C1 segment of cervical spinal cord (tissue), 14 donors: ENCODE measurements at regions not wholly inside any gene's neighbourhood (a gene's known extent, or its start where the extent isn't known, plus 50 kb on each side); places are given as distances from the start of the nearest gene placed in this dataset.
"Not testable (repeated sequence)": the region's sequence is repeated elsewhere in the genome, so short reads cannot be mapped to it uniquely, and the experiment has no call there.

ENCODE experiments used
- DNase-seq, 14 donors: peaks; one replicate each; lab custom pipeline; 2025; lab: John Stamatoyannopoulos, UW

DNA sequence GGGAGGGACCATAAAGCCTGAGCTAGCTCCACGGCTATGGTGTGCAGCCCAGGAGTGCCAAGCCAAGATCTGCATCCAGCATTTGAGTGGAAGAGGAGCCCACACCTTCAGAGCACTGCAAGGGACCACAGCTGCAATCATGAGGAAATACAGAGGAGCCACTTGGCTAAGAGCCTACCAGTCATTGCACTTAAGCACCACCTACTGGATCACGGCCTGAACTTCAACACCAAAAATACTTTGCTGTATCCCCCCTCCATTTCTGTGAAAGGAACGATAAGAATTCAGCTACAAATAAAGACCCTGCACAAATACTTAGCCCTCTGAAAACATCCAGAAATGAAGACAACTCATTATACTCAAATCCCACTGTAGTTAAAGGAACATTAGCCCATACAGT lies 545.3 kb downstream of the TSN start:
- no peak for DNase-seq

DNA sequence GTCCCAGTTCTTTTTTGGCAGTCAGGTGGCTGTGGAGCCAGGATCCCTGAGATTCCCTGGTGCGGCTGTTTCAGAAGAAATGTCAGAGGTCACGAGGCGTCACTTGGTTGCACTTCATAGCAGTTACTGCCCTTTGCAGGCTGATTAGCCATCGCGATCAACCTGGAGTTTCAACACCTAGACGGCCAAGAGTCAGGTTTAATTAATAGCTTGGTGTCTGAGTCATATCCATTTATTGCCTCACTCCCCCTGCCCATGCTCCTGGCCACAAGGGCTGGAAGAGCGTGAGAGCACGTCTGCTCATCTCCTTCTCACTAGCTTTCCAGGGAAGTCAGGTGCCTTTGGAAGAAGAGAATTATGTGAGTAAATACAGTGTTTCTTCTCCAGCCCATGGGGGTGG lies 552.3 kb downstream of the TSN start:
- DNase-seq, result no peak

DNA sequence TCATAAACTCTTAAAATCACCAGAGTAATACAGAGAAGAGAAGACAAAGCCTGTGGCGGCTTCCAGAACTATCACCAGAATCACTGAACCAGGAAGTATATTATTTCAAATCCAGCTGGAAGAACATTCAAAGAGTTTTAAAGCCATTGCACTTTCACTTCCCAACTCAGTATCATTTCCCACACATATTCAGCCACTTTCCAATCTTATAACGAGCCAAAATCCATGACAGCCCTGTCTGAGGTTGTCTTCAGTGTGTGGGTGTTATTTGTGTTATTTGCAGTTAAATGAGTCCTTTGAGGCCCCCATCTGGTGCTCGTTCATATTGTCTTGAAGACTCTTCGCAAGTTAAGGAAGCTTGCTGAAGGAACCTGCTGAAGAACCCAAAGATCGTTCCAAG lies 559.9 kb downstream of the TSN start:
- no peak for DNase-seq

DNA sequence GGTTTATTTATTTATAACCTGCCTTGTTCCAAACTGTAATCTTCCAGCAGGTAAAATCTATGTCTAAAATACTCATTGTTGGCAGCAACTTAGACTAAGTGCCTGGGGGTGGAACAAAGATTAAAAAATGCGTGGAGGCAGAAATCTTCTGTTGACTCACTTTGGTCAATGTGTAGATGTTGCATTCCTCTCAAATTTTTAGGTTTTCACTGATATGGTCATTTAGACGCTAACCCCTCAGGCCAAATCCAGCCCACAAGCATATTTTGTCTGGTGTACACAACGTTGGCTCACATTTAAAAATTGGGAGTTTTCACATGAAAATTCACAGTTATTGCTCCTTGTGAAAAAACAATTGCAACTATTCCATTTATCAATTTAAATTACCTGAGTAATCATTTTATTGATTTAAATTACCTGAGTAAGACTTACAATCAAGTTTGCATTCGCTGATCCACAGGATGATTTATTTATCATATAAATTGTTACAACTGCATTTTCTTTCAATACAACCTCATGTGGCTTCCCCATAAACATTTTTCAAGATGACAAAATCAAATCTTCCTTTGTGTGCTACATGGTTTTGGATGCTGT lies 564.2 kb downstream of the TSN start:
- DNase-seq, result no peak

DNA sequence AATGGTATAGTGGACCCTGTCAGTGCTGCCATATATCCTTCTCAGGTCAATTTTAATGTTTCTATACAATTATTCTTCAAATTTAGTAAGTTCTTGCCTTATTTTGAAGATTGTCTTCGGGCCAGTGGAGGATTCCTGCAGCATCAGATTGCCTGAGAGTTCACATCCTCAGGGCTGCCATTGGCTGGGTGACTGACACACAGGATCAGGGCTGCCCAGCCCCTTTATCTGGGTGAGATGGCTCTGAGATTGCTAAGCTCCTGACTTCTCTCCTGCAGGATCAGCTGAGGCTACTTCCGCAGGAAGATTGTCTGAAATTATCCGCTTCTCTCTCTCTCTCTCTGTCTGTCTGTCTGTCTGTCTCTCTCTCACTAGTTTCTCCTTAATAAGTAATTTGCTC lies 567.4 kb downstream of the TSN start:
- DNase-seq, result no peak

DNA sequence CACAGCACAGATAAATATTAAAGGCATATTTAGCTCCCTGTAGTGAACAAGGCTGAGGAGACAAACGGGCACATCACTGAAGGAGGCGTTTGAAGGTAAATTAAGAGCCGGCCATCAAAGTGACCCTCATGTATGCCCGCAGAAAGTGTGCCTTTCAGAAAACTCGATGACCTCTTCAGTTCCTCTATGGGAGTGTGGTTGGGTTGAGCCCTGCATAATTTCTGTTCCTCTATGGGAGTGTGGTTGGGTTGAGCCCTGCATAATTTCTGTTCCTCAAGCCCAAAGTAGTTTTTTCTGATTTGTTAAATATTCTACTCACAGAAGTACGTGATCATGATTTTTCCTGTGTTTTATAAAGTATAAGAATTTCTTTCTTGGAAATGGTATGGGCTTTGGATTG lies 568.5 kb downstream of the TSN start:
- DNase-seq, result no peak

DNA sequence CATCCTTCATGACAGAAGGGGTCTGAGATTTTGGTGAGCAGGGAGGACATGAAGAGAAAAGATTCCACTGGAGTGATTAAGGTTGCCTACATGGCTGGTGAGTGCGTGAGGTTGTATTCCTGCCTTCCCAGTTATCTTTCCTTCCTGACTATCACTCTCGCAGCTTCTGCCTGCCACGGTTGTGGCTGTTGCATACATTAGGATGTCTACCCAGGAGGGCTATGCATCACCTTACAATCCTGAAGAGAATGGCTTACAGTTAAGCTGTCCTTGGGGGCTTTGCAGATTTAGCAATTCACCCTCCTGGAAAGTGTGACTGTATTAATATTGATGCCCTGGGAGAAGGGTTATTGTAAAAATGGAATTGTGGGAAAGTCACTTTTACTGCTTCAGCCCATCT lies 571.0 kb downstream of the TSN start:
- DNase-seq, result no peak

DNA sequence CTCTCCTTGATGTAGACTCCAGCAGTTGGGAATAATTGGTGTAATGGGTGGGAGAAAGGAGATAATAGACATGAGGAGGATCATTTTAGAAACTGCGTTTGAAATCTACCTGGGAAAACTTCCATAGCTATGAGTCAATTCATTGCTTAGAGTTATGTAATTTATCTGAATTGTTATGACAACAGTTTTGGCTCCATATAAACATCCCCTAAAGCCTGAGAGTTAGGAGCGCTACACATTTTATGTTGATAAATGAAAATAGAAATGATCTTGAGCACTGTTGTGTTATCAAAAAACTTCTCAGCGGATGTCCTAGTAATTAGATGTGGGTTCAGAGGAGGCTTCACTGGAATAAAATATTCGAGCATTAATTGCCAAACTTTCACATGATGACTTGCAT lies 573.4 kb downstream of the TSN start:
- no peak for DNase-seq

DNA sequence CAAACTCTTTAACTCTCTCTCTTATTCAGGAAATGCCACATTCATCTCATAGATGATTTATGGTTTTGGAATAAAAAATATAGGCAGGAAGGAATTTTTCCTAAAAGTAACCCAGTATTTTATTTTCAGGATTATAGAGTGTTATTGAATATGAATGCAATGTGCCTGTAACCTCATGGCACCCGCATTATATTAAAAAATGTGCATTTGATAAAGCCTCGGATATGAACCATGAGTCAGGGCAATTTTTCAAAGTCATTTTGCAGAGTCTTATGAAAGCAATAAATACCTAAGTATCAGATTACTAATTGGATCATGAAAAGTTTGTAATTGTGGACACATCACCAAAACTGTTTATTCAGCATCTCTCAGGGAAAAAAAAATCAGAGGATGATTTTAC lies 573.8 kb downstream of the TSN start:
- DNase-seq, result no peak

DNA sequence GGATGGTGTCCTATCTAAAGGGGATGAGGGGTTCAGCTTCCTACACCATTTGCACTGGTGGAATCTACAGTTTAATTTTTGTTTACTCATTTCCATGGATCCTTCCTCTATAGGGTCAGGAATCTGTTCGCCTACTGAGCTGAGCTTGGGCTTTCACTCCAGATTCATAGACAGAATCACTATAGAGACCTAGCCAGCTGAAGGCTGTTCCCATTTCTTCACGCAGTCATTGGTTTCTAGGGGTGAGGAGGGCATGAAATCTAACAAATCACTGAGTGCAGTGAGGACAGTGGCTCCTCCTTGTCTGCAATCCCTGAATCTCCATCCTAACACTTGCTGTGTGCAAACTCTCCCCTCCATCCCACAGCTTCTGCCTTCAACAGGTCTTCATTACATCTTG lies 578.5 kb downstream of the TSN start:
- DNase-seq, result no peak

DNA sequence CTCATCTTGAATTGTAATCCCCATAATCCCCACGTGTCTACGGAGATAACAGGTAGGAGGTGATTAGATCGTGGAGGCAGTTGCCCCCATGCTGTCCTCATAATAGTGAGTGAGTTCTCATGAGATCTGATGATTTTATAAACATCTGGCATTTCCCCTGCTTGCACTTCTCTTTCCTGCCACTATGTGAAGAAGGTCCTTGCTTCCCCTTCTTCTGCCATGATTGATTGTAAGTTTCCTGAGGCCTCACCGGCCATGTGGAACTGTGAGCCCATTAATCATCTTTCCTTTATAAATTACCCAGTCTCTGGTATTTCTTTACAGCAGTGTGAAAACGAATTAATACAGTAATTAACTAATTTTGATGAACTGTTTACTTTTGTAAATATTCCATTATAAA lies 582.5 kb downstream of the TSN start:
- DNase-seq, result no peak

DNA sequence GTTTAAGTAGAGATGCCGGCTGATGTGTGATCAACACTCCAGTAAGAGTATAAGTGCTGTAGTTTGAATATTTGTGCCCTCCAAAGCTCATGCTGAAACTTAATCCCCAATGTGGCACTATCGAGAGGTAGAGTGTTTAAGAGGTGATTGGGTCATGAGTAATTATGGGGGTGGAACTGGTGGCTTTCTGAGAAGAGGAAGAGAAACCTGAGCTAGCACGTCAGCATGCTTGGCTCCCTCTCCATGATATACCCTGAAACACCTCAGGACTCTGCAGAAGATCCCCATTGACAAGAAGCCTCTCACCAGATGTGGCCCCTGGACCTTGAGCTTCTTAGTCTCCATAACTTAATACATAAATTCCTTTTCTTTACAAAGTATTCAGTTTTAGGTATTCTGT lies 584.8 kb downstream of the TSN start:
- no peak for DNase-seq

DNA sequence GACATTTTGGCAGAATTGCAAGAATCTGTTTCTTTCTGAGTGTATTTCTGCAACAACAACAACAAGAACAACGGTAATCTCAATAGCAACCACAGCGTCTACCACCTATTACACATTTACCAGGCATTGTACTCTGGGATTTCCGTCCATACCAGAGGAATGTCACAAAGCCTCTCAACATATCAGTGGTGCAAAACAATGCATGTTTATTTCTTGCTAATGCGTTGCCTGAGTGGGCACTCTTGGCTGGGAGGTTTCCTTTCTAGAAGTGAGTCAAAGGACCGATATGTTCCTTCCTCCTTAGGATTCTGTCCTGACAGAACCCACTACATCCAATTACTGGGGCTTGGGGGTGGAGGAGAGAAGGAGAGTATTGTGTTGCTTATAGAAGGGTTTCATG lies 585.6 kb downstream of the TSN start:
- no peak for DNase-seq

DNA sequence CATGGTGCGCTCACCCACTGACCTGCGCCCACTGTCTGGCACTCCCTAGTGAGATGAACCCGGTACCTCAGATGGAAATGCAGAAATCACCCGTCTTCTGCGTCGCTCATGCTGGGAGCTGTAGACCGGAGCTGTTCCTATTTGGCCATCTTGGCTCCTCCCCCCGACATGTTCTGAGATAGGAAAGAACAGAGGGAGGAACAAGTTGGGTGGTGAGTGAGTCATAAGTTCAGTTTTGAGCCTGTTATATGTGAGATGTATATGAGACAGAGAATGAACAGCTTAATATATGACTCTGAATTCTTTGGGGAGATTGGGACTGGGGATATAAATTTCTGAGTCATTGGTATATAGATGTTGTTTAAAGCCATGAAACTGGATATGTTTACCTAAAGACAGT lies 596.7 kb downstream of the TSN start:
- DNase-seq, result not testable (repeated sequence)

DNA sequence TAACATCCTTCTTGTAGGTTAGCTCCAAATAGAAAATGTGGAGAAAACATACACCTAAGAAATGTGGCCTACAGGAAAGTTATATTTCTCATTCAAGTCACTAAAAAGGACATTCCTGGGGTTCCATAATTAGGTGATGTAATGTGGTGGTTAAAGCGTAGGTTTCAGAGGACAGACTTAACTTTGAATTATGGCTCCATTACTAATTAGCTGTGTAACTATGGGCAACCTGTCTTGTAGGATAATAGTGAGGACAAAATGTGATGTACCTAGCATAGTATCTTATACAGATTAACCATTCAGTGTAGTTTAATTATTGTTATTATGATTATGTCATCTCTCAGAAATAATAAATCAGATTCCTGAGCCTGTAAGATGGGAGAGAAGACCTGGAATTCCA lies 602.5 kb downstream of the TSN start:
- no peak for DNase-seq

DNA sequence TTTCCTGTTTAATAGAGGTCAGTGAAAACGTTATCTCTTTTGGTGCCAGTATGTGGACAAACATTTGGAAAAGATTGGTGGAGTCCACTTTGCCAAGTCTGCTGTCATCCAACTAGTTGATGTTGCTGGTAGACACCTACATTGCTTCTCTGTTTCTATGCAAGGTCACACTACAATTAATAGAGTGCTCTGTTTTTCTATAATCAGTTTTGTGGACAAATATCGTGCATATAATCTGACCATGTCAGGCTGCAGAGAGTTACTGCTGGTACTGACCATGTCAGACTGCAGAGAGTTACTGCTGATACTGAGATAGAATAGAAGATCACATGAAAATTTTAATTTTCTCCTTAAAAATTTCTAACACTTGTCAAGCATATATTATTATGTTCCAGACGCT lies 603.3 kb downstream of the TSN start:
- DNase-seq, result no peak

DNA sequence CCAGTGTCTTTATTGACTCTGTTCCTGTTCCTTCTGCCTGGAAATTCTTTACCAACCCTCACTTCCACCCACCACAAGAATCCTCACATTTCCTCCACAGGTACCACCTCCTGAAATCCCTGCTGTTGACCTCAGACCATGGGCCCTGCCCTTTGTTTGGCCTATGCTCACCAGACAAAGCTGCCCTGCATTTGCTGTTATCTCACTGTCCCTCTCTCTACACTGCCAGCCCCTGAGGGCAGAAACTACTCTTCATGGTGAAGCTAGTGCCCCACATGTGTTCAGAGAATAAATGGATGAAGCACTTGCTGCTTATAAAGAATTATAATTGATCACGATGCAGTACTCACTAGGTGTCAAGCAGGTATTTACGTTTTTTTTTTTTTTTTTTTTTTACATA lies 608.4 kb downstream of the TSN start:
- no peak for DNase-seq

DNA sequence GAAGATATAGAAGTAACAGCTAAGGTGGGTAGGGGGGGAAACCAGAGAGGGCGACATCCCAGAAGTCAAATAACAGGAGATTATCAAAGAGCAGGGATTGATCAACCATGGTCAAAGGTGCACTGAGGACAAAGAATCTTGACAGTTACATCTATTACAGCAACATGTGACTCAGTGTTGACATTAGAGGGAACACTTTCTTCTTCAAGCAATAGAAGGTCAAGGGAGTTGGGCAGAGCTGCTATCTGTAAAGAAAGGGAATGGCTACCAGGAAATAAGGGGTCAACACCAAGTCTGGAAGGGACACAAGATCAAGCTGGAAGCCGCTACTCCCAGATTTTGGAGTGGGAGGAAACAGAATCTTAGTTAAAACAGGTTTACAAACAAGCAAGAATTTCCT lies 611.0 kb downstream of the TSN start:
- no peak for DNase-seq

DNA sequence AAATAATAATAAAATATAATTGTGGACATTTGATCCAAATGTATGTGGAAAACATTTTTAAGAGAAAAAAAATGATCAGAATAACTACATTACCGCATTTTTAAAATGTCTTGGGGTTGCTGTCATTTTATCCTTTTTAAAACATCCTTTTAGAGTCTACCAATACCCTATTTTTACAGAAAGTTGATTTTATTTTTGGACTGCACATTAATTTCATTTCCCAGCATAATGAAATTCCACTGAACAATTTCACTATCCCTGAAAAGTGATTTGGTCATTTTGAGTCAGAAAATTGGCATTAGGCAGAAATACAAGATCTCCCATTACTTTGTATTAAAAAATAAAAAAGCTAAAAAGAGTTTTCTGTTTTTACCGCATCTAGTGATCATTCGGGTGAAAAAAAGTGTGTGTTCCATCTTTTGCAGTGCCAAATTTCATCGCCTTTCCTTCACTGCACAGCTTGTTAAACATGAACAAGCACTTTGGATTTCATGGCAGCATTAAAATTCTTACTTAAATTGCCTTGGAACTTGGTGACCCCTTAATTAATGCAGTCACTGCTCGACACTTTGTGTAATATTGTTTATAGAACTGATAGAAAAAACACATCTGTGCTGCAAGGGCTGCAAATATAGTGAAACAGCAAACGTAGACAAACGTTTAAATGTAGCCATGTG lies 611.7 kb downstream of the TSN start:
- no peak for DNase-seq

DNA sequence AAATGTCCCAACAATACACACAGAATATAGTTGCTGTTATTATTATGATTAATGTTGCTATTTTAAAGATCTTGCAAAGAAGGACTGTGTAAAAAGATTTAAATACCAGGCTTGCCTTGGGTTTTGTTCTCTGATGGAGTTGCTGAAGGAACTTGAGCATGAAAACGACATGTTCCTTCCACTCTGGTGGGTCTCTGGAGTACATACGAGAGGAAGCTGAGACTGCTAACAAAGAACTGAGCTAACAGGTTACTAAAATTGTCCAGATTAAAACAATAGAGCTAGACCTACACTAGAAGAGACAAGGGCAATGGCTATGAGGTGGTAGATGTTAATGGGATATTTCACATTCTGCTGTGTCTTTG lies 612.2 kb downstream of the TSN start:
- DNase-seq, result no peak

DNA sequence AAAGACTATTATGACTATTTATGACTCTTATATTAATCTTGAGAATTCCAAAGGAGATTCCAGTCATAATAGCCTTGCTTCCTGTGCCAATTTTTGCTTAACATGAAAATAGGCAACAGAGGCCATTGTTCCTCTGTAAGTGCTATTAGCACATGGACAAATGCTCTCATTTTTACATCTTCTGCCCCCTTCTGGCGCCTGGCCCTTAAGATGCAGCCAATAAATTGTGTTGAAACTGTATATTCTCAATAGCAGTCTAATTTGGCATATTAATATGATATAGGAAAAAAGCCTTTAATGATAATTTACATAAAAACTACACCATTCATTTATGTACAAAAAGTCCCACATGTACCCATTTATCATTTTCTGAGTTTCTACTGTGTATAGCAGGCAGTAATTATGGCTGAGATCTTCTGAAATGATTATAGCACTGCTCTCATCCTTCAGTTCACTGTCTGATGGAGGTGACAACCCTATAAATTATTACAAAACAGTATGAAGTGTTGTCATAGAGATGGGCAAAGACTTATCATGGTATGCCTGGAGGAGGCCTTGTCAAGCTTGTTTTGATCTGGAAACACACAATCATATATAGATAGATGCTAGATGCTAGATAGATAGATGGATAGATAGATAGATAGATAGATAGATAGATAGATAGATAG lies 613.3 kb downstream of the TSN start:
- no peak for DNase-seq

DNA sequence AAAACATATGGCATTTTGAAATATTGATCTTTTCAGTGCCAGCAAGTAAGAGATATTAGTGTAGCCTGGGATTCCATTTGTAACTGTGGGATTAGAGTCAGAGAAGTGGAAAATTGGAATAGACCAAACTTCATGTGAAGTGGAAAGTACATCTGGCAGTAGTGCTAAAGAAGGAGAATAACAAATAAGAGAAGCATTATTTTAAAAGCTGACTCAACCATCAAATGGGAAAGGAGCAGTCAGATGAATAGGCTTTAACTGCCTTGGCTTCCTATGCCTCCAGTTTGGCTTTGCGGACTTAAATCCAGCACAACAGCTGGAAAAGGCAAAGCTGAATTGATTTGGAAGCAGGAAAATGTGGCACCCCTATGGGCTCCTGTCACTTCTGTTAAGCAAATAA lies 623.1 kb downstream of the TSN start:
- DNase-seq, result no peak

DNA sequence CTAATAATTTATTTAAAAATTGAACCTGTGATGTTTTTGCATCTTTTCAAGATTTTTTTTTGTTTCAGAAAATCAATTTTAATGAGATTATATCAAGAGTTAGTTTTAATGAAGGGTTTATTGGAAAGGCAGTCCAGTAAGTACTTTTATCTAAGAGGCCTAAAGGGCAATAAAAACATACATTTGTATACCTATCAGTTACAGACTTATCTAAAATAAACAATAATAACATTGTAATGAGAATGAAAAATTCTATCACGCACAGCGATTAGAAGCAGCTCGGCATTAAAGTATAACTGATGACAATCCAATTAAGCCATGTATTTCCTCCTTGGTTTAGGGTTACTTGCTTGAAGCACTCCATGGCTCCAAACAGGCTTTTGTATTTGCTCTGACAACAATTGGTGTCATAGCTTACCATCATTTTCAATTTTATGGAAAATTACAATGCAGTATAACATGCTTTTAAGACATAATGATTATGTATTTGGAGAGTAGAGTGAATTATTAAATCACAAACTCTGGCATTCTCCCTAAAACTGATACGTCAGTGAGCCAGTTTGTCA lies 629.4 kb downstream of the TSN start:
- no peak for DNase-seq
